Left forelimb (tissue), 1 donor: ENCODE measurements at regions not wholly inside any gene's neighbourhood (a gene's known extent, or its start where the extent isn't known, plus 50 kb on each side); places are given as distances from the start of the nearest gene placed in this dataset.
"Not testable (repeated sequence)": the region's sequence is repeated elsewhere in the genome, so short reads cannot be mapped to it uniquely, and the experiment has no call there.

Experiments
- DNase-seq: peaks from one replicate; pipeline ENCODE4 v3.0.0-alpha.2; 2018; ENCODE audit warnings: low spot score

GRCh38 chr1:177645491-177646190 lies 324.2 kb downstream of the SEC16B start:
- no peak for DNase-seq

GRCh38 chr1:177640687-177641086 lies 329.2 kb downstream of the SEC16B start:
- no peak for DNase-seq

- DNase-seq = not testable (repeated sequence)
Observed at GRCh38 chr1:177634151-177634550, 335.7 kb downstream of the SEC16B start.

- no peak for DNase-seq
Observed at GRCh38 chr1:177632923-177633615, 336.8 kb downstream of the SEC16B start.

GRCh38 chr1:177631770-177632169 lies 338.1 kb downstream of the SEC16B start:
- no peak for DNase-seq

GRCh38 chr1:177629526-177629925 lies 340.3 kb downstream of the SEC16B start:
- DNase-seq = no peak

GRCh38 chr1:177627148-177627910 lies 342.5 kb downstream of the SEC16B start:
- no peak for DNase-seq

- no peak for DNase-seq
Observed at GRCh38 chr1:177620636-177621190, 349.1 kb downstream of the SEC16B start.

GRCh38 chr1:177615251-177615650 lies 354.6 kb downstream of the SEC16B start:
- no peak for DNase-seq

- no peak for DNase-seq
Observed at GRCh38 chr1:177611402-177611801, 358.5 kb downstream of the SEC16B start.

GRCh38 chr1:177609953-177610352 lies 359.9 kb downstream of the SEC16B start:
- no peak for DNase-seq

- no peak for DNase-seq
Observed at GRCh38 chr1:177600936-177601335, 368.9 kb downstream of the SEC16B start.

- no peak for DNase-seq
Observed at GRCh38 chr1:177600321-177600720, 369.5 kb downstream of the SEC16B start.

- DNase-seq = no peak
Observed at GRCh38 chr1:177597393-177597792, 372.5 kb downstream of the SEC16B start.

- no peak for DNase-seq
Observed at GRCh38 chr1:177596485-177596884, 373.4 kb downstream of the SEC16B start.

GRCh38 chr1:177593105-177593504 lies 376.8 kb downstream of the SEC16B start:
- DNase-seq = no peak

GRCh38 chr1:177592624-177593023 lies 377.2 kb downstream of the SEC16B start:
- no peak for DNase-seq

GRCh38 chr1:177591155-177591554 lies 378.7 kb downstream of the SEC16B start:
- no peak for DNase-seq

- no peak for DNase-seq
Observed at GRCh38 chr1:177589166-177589565, 380.7 kb downstream of the SEC16B start.

GRCh38 chr1:177586429-177586828 lies 383.4 kb downstream of the SEC16B start:
- no peak for DNase-seq

GRCh38 chr1:177585302-177586220 lies 384.3 kb downstream of the SEC16B start:
- no peak for DNase-seq

- no peak for DNase-seq
Observed at GRCh38 chr1:177573901-177574300, 396.0 kb downstream of the SEC16B start.
